ENCODE measurements at regions not wholly inside any gene's neighbourhood (a gene's known extent, or its start where the extent isn't known, plus 50 kb on each side); places are given as distances from the start of the nearest gene placed in this dataset.

DNA sequence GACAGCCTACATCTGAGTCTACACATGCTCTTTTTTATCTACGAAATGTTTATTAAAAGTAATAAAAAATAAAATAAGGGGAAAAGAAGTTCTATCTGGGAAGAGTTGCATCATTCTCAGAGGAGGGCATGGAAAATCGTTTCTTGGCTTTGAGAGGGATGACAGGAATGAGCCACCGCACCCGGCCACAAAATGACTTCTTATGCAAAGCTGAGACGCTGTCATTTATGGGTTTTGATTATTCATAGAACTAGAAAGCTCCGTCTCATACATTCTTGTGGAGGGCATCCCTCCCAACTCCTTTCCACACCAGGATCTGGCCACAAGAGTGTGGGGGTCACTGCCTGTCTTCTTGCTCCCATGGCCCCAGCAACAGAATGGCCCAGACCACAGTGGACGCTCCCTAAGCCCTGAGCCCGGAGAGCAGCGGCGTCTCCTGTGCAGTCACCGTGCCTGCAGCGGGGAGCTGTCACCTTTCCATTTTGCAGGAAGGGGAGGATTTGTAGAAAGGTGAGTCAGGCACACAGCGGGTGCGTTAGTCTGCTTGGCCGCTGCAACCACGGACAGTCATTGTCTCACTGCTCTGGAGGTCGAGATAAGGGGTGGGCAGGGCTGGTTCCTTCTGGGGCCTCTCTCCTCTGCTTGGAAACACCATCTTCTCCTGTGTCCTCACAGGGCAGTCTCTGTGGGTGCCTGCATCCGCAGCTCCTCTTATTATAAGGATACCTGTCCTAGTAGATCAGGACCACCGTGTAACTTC is 1388.7 kb downstream of the BRD1 start:
- TF ChIP-seq, protein P1, sequence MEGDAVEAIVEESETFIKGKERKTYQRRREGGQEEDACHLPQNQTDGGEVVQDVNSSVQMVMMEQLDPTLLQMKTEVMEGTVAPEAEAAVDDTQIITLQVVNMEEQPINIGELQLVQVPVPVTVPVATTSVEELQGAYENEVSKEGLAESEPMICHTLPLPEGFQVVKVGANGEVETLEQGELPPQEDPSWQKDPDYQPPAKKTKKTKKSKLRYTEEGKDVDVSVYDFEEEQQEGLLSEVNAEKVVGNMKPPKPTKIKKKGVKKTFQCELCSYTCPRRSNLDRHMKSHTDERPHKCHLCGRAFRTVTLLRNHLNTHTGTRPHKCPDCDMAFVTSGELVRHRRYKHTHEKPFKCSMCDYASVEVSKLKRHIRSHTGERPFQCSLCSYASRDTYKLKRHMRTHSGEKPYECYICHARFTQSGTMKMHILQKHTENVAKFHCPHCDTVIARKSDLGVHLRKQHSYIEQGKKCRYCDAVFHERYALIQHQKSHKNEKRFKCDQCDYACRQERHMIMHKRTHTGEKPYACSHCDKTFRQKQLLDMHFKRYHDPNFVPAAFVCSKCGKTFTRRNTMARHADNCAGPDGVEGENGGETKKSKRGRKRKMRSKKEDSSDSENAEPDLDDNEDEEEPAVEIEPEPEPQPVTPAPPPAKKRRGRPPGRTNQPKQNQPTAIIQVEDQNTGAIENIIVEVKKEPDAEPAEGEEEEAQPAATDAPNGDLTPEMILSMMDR (conservative IDR thresholded peaks at IDR 0.05; ENCODE audit: low read length): no peak
- TF ChIP-seq EZH2phosphoT487 (IDR thresholded peaks at IDR 0.05; ENCODE audit: borderline replicate concordance): no peak
